ENCODE measurements at regions not wholly inside any gene's neighbourhood (a gene's known extent, or its start where the extent isn't known, plus 50 kb on each side); places are given as distances from the start of the nearest gene placed in this dataset.

GRCh38 chr9:108742191-108742590, 113.6 kb downstream of the ACTL7B start:
- TF ChIP-seq CTCF (IDR thresholded peaks at IDR 0.05) (no peak), POLR2A (IDR thresholded peaks at IDR 0.05) (no peak), POLR2AphosphoS5 (IDR thresholded peaks at IDR 0.05) (no peak), EP300 (IDR thresholded peaks at IDR 0.05; ENCODE audit: low read depth) (no peak)

Data from transverse colon (tissue), 4 donors.